ENCODE measurements at regions not wholly inside any gene's neighbourhood (a gene's known extent, or its start where the extent isn't known, plus 50 kb on each side); places are given as distances from the start of the nearest gene placed in this dataset.
A peak's percentile ranks its signal among the peaks of the same experiment; 100 is the strongest.

GRCh38 chr2:107681936-107682335, 144.8 kb upstream of the RGPD4 start:
- TF ChIP-seq CTCF (IDR thresholded peaks at IDR 0.05): no peak
- H3K4me3 Mint-ChIP-seq (ENCODE audit: unreplicated experiment): no peak overlapping the region
- H3K27me3 Mint-ChIP-seq (ENCODE audit: low read depth): no peaks in the 10 kb centered on the region
- DNase-seq (ENCODE audit: low spot score): no peak
- H3K36me3 Mint-ChIP-seq (ENCODE audit: low read depth): no peaks in the 10 kb centered on the region
- peaks cover 23% of the 10 kb centered on the region for H3K4me1 Mint-ChIP-seq (ENCODE audit: low read depth)
- H3K9me3 Mint-ChIP-seq (ENCODE audit: low read depth): no peaks in the 10 kb centered on the region
- H3K27ac Mint-ChIP-seq (ENCODE audit: unreplicated experiment): no peak overlapping the region

GRCh38 chr2:107684421-107684820, 142.3 kb upstream of the RGPD4 start:
- Mint-ChIP-seq H3K9me3 (ENCODE audit: low read depth) (no peaks in the 10 kb centered on the region), H3K4me1 (ENCODE audit: low read depth) (peaks cover 27% of the 10 kb centered on the region), H3K27ac (ENCODE audit: unreplicated experiment) (no peak overlapping the region), H3K27me3 (ENCODE audit: low read depth) (peaks cover 3% of the 10 kb centered on the region), H3K36me3 (ENCODE audit: low read depth) (no peaks in the 10 kb centered on the region), H3K4me3 (ENCODE audit: unreplicated experiment) (no peak overlapping the region)
- no peak for TF ChIP-seq CTCF (IDR thresholded peaks at IDR 0.05)
- DNase-seq (ENCODE audit: low spot score): no peak

GRCh38 chr2:107685421-107685986, 141.2 kb upstream of the RGPD4 start:
- Mint-ChIP-seq H3K4me3 (ENCODE audit: unreplicated experiment) (no peak overlapping the region), H3K27ac (ENCODE audit: unreplicated experiment) (no peak overlapping the region), H3K4me1 (ENCODE audit: low read depth) (peaks cover 22% of the 10 kb centered on the region), H3K9me3 (ENCODE audit: low read depth) (no peaks in the 10 kb centered on the region), H3K36me3 (ENCODE audit: low read depth) (no peaks in the 10 kb centered on the region), H3K27me3 (ENCODE audit: low read depth) (peaks cover 3% of the 10 kb centered on the region)
- no peak for DNase-seq (ENCODE audit: low spot score)
- TF ChIP-seq CTCF (IDR thresholded peaks at IDR 0.05): no peak

- H3K9me3 Mint-ChIP-seq (ENCODE audit: low read depth): no peaks in the 10 kb centered on the region
- DNase-seq (ENCODE audit: low spot score): no peak
- peak; percentile 27 for TF ChIP-seq CTCF (IDR thresholded peaks at IDR 0.05)
- H3K27ac Mint-ChIP-seq (ENCODE audit: unreplicated experiment): no peak overlapping the region
- H3K36me3 Mint-ChIP-seq (ENCODE audit: low read depth): no peaks in the 10 kb centered on the region
- H3K4me1 Mint-ChIP-seq (ENCODE audit: low read depth): peaks cover 16% of the 10 kb centered on the region
- no peak overlapping the region for H3K4me3 Mint-ChIP-seq (ENCODE audit: unreplicated experiment)
- H3K27me3 Mint-ChIP-seq (ENCODE audit: low read depth): peaks cover 10% of the 10 kb centered on the region
These were observed 139.6 kb upstream of the RGPD4 start for GRCh38 chr2:107687073-107687472.

GRCh38 chr2:107688135-107688534, 138.6 kb upstream of the RGPD4 start:
- no peak for DNase-seq (ENCODE audit: low spot score)
- no peaks in the 10 kb centered on the region for H3K36me3 Mint-ChIP-seq (ENCODE audit: low read depth)
- no peak overlapping the region for H3K4me3 Mint-ChIP-seq (ENCODE audit: unreplicated experiment)
- no peak for TF ChIP-seq CTCF (IDR thresholded peaks at IDR 0.05)
- H3K27ac Mint-ChIP-seq (ENCODE audit: unreplicated experiment): no peak overlapping the region
- no peaks in the 10 kb centered on the region for H3K9me3 Mint-ChIP-seq (ENCODE audit: low read depth)
- H3K4me1 Mint-ChIP-seq (ENCODE audit: low read depth): peaks cover 8% of the 10 kb centered on the region
- peaks cover 11% of the 10 kb centered on the region for H3K27me3 Mint-ChIP-seq (ENCODE audit: low read depth)
